ENCODE measurements at regions not wholly inside any gene's neighbourhood (a gene's known extent, or its start where the extent isn't known, plus 50 kb on each side); places are given as distances from the start of the nearest gene placed in this dataset.
A peak's percentile ranks its signal among the peaks of the same experiment; 100 is the strongest.

- no peaks in the 10 kb centered on the region for H3K36me3 ChIP-seq (replicated peaks)
- peak; percentile 79 for TF ChIP-seq CTCF (IDR thresholded peaks at IDR 0.05; ENCODE audit: low read depth, low read length, missing control alignments)
- DNase-seq, result peak; percentile 65
- no peaks in the 10 kb centered on the region for H3K27me3 ChIP-seq (replicated peaks)
- in situ Hi-C loops (cut with HindIII; ENCODE audit: low pct_ligation_motif_present, low sequenced_read_pairs), result no loop called here
- no peak overlapping the region for H3K4me3 ChIP-seq (ENCODE audit: low read depth, low read length)
- no peak overlapping the region for H3K27ac ChIP-seq
These were observed 259.2 kb upstream of the CCDC54 start for GRCh38 chr3:107117922-107118536.

- no peak overlapping the region for H3K4me3 ChIP-seq (ENCODE audit: low read depth, low read length)
- no peaks in the 10 kb centered on the region for H3K36me3 ChIP-seq (replicated peaks)
- no peak for TF ChIP-seq CTCF (IDR thresholded peaks at IDR 0.05; ENCODE audit: low read depth, low read length, missing control alignments)
- H3K27ac ChIP-seq, result no peak overlapping the region
- no peaks in the 10 kb centered on the region for H3K27me3 ChIP-seq (replicated peaks)
- in situ Hi-C loops (cut with HindIII; ENCODE audit: low pct_ligation_motif_present, low sequenced_read_pairs), result no loop called here
- peak; percentile 57 for DNase-seq
These were observed 252.4 kb upstream of the CCDC54 start for GRCh38 chr3:107124885-107125284.

- no peak overlapping the region for H3K27ac ChIP-seq
- in situ Hi-C loops (cut with HindIII; ENCODE audit: low pct_ligation_motif_present, low sequenced_read_pairs), result no loop called here
- no peaks in the 10 kb centered on the region for H3K36me3 ChIP-seq (replicated peaks)
- no peak for TF ChIP-seq CTCF (IDR thresholded peaks at IDR 0.05; ENCODE audit: low read depth, low read length, missing control alignments)
- H3K4me3 ChIP-seq (ENCODE audit: low read depth, low read length), result no peak overlapping the region
- DNase-seq, result no peak
- H3K27me3 ChIP-seq (replicated peaks), result no peaks in the 10 kb centered on the region
These were observed 248.3 kb upstream of the CCDC54 start for GRCh38 chr3:107128946-107129345.

- H3K27me3 ChIP-seq (replicated peaks), result no peaks in the 10 kb centered on the region
- no peak for DNase-seq
- in situ Hi-C loops (cut with HindIII; ENCODE audit: low pct_ligation_motif_present, low sequenced_read_pairs), result no loop called here
- H3K36me3 ChIP-seq (replicated peaks), result no peaks in the 10 kb centered on the region
- no peak overlapping the region for H3K27ac ChIP-seq
- H3K4me3 ChIP-seq (ENCODE audit: low read depth, low read length), result no peak overlapping the region
- TF ChIP-seq CTCF (IDR thresholded peaks at IDR 0.05; ENCODE audit: low read depth, low read length, missing control alignments), result no peak
These were observed 247.0 kb upstream of the CCDC54 start for GRCh38 chr3:107130089-107130700.

- Histone ChIP-seq H3K36me3 (replicated peaks) (no peaks in the 10 kb centered on the region), H3K27ac (no peak overlapping the region), H3K27me3 (replicated peaks) (no peaks in the 10 kb centered on the region), H3K4me3 (ENCODE audit: low read depth, low read length) (no peak overlapping the region)
- TF ChIP-seq CTCF (IDR thresholded peaks at IDR 0.05; ENCODE audit: low read depth, low read length, missing control alignments), result no peak
- in situ Hi-C loops (cut with HindIII; ENCODE audit: low pct_ligation_motif_present, low sequenced_read_pairs), result no loop called here
- no peak for DNase-seq
These were observed 244.6 kb upstream of the CCDC54 start for GRCh38 chr3:107132674-107133073.

DNA sequence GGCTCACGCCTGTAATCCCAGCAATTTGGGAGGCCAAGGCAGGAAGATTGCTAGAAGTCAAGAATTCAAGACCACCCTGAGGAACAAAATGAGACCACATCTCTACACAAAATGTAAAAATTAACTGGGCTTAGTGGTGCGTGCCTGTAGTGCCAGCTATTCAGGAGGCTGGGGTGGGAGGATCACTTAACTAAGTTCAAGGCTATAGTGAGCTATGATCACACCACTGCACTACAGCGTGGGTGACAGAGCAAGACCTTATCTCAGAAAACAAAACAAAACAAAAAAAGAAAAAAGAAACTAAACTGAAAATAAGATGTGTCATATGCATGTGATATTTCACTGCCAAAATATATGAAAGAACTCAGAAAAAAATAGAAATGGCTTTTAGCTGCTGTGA is 243.3 kb upstream of the CCDC54 start:
- DNase-seq, result peak; percentile 31
- TF ChIP-seq CTCF (IDR thresholded peaks at IDR 0.05; ENCODE audit: low read depth, low read length, missing control alignments), result no peak
- no peaks in the 10 kb centered on the region for H3K36me3 ChIP-seq (replicated peaks)
- no peak overlapping the region for H3K4me3 ChIP-seq (ENCODE audit: low read depth, low read length)
- in situ Hi-C loops (cut with HindIII; ENCODE audit: low pct_ligation_motif_present, low sequenced_read_pairs), result no loop called here
- no peak overlapping the region for H3K27ac ChIP-seq
- H3K27me3 ChIP-seq (replicated peaks), result no peaks in the 10 kb centered on the region

All from brain microvascular endothelial cell (primary cell).